Cardiac muscle cell (in vitro differentiated cells and primary cell): ENCODE measurements at regions not wholly inside any gene's neighbourhood (a gene's known extent, or its start where the extent isn't known, plus 50 kb on each side); places are given as distances from the start of the nearest gene placed in this dataset.
"Not testable (repeated sequence)": the region's sequence is repeated elsewhere in the genome, so short reads cannot be mapped to it uniquely, and the experiment has no call there.

Source experiments
- DNase-seq, 2 donors: peaks; one replicate each; pipeline versions ENCODE4 v3.0.0 to v3.0.0-alpha.2; 2010 to 2017; ENCODE audit warnings: low read depth in 1 of 2, low spot score in 1 of 2
- H3K27ac ChIP-seq: fragments of 200-600 bp; sonication (generic); 2 replicates; pipeline ENCODE4 v1.5.1; 2016
- H3K27me3 ChIP-seq: fragments of 200-600 bp; sonication (generic); 2 replicates; pipeline ENCODE4 v1.6.0; 2016; ENCODE audit warnings: control low read depth
- H3K36me3 ChIP-seq: fragments of 200-600 bp; sonication (generic); 2 replicates; pipeline ENCODE4 v1.5.1; 2016; ENCODE audit warnings: control low read depth
- H3K4me1 ChIP-seq: fragments of 200-600 bp; sonication (generic); 2 replicates; pipeline ENCODE4 v1.8.1; 2017; ENCODE audit warnings: low read depth, mild to moderate bottlenecking, mixed run types
- H3K4me3 ChIP-seq: fragments of 200-600 bp; sonication (generic); 2 replicates; pipeline ENCODE4 v1.5.1; 2016; ENCODE audit warnings: mild to moderate bottlenecking
- H3K9me3 ChIP-seq: fragments of 200-600 bp; sonication (generic); 2 replicates; pipeline ENCODE4 v1.5.1; 2017; ENCODE audit warnings: low read depth, mild to moderate bottlenecking, control low read depth
- CTCF ChIP-seq: IDR thresholded peaks from 2 replicates; pipeline ENCODE4 v1.5.1; 2012; ENCODE audit warnings: low read depth, mild to moderate bottlenecking, low read length

- Histone ChIP-seq H3K9me3 (no peaks in the 10 kb centered on the region), H3K4me3 (no peak overlapping the region), H3K4me1 (no peaks in the 10 kb centered on the region), H3K27ac (no peak overlapping the region), H3K36me3 (no peaks in the 10 kb centered on the region), H3K27me3 (no peaks in the 10 kb centered on the region)
- DNase-seq, result no peak
- TF ChIP-seq CTCF, result no peak
Measured at GRCh38 chr3:67239353-67239752, 241.2 kb downstream of the KBTBD8 start.

- Histone ChIP-seq H3K36me3 (no peaks in the 10 kb centered on the region), H3K9me3 (no peaks in the 10 kb centered on the region), H3K27me3 (no peaks in the 10 kb centered on the region), H3K27ac (no peak overlapping the region), H3K4me1 (no peaks in the 10 kb centered on the region), H3K4me3 (no peak overlapping the region)
- TF ChIP-seq CTCF, result no peak
- DNase-seq, result no peak
Measured at GRCh38 chr3:67241084-67241483, 243.0 kb downstream of the KBTBD8 start.

GRCh38 chr3:67244130-67244529, 246.0 kb downstream of the KBTBD8 start:
- no peak overlapping the region for H3K4me3 ChIP-seq
- no peaks in the 10 kb centered on the region for H3K27me3 ChIP-seq
- no peak for DNase-seq
- H3K27ac ChIP-seq, result no peak overlapping the region
- H3K9me3 ChIP-seq, result no peaks in the 10 kb centered on the region
- no peaks in the 10 kb centered on the region for H3K36me3 ChIP-seq
- H3K4me1 ChIP-seq, result no peaks in the 10 kb centered on the region
- no peak for TF ChIP-seq CTCF

GRCh38 chr3:67245545-67245944, 247.4 kb downstream of the KBTBD8 start:
- Histone ChIP-seq H3K36me3 (no peaks in the 10 kb centered on the region), H3K9me3 (no peaks in the 10 kb centered on the region), H3K27ac (no peak overlapping the region), H3K27me3 (no peaks in the 10 kb centered on the region), H3K4me3 (no peak overlapping the region), H3K4me1 (no peaks in the 10 kb centered on the region)
- TF ChIP-seq CTCF, result no peak
- no peak for DNase-seq

GRCh38 chr3:67248726-67249125, 250.6 kb downstream of the KBTBD8 start:
- Histone ChIP-seq H3K27ac (no peak overlapping the region), H3K9me3 (no peaks in the 10 kb centered on the region), H3K4me1 (no peaks in the 10 kb centered on the region), H3K36me3 (no peaks in the 10 kb centered on the region), H3K27me3 (no peaks in the 10 kb centered on the region), H3K4me3 (no peak overlapping the region)
- no peak for DNase-seq
- TF ChIP-seq CTCF, result no peak

GRCh38 chr3:67252906-67253305, 254.8 kb downstream of the KBTBD8 start:
- H3K27me3 ChIP-seq, H3K4me1 ChIP-seq, H3K9me3 ChIP-seq, H3K27ac ChIP-seq, DNase-seq, H3K36me3 ChIP-seq, H3K4me3 ChIP-seq: not testable (repeated sequence)
